ENCODE measurements at regions not wholly inside any gene's neighbourhood (a gene's known extent, or its start where the extent isn't known, plus 50 kb on each side); places are given as distances from the start of the nearest gene placed in this dataset.

DNA sequence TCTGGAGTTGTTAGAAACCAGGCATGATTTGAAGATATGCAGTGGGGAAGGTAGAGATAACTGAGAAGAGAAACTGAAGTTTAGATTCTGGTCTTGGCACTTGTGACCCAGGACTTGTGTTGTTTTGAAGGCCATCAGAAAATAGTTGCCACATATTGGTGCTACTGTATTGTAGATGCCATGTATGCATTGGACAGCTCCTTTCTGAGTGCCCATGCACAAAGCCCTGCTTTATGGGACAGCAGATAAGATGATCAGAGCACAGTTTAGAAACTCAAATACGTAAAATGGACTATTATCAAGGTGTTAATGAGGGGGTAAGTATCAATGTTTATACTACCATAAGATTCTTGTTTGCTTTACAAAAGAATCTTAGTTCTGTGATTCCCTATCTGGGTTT, 84.9 kb downstream of the KIF4B start:
- H2AK5ac ChIP-seq (ENCODE audit: low read depth, low read length): no peak overlapping the region
- H3K4me3 ChIP-seq (ENCODE audit: low read length in 2 of 2): no peak overlapping the region
- no peaks in the 10 kb centered on the region for H3K4me1 ChIP-seq (ENCODE audit: control insufficient read depth in 2 of 2, insufficient read depth in 1 of 2, low read depth in 1 of 2, low read length in 2 of 2)
- no peaks in the 10 kb centered on the region for H3K79me1 ChIP-seq (ENCODE audit: low read depth, low read length)
- no peak for DNase-seq (ENCODE audit: low spot score)
- H4K8ac ChIP-seq (ENCODE audit: low read depth, low read length): no peak overlapping the region
- H2AFZ ChIP-seq (ENCODE audit: low read length): no peak overlapping the region
- no peak overlapping the region for H3K14ac ChIP-seq (ENCODE audit: low read length)
- no peak overlapping the region for H3K27ac ChIP-seq (replicated peaks; ENCODE audit: low read length)
- H2BK12ac ChIP-seq (ENCODE audit: low read length): no peak overlapping the region
- no peak overlapping the region for H2BK5ac ChIP-seq (ENCODE audit: low read length)
- H2BK15ac ChIP-seq (ENCODE audit: low read length): no peak overlapping the region
- H3K9me3 ChIP-seq (replicated peaks in 1 of 2; ENCODE audit: control insufficient read depth in 2 of 2, insufficient read depth in 1 of 2, low read depth in 1 of 2, low read length in 2 of 2): no peaks in the 10 kb centered on the region
- no peak overlapping the region for H3K4ac ChIP-seq (ENCODE audit: low read length)
- H3K36me3 ChIP-seq (replicated peaks in 1 of 2; ENCODE audit: control insufficient read depth in 2 of 2, insufficient read depth in 2 of 2, low read length in 2 of 2): no peaks in the 10 kb centered on the region
- no peak overlapping the region for H2BK120ac ChIP-seq (ENCODE audit: low read depth, low read length)
- no peak overlapping the region for H3K9ac ChIP-seq (ENCODE audit: low read depth, low read length, poor library complexity)
- H3K4me2 ChIP-seq (ENCODE audit: insufficient read depth, low read length, poor library complexity, severe bottlenecking): no peak overlapping the region
- H4K91ac ChIP-seq (ENCODE audit: low read depth, low read length, poor library complexity): no peak overlapping the region
- no peaks in the 10 kb centered on the region for H3K27me3 ChIP-seq (ENCODE audit: control insufficient read depth in 3 of 3, insufficient read depth in 3 of 3, low read depth in 1 of 3, low read length in 3 of 3)
- H3K23ac ChIP-seq (ENCODE audit: low read depth, low read length, poor library complexity): no peak overlapping the region
- H3K18ac ChIP-seq (ENCODE audit: low read length): no peak overlapping the region
- no CpG with 5 or more reads among the region's 1 CpG for WGBS, 2 donors (ENCODE audit: extremely low coverage in 2 of 2, insufficient read length in 2 of 2, insufficient replicate concordance in 1 of 2)

DNA sequence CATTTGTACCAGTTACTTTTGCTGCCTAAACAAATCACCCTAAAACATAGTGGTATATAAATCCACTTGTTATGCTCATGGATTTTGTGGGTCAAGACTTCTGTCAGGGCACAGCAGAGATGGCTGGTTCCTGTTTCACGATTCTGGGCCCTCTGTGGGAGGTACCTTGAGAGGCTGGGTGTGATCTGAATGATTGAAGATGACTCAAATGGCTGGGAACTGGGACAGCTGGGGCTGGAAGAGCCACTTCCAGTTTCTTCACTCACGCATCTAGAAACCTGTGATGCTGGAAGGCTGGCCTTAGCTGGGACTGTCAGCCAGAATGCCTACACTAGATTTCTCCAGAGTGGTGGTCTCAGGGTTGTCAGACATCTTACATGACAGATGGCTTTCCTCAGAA, 88.1 kb downstream of the KIF4B start:
- H3K4ac ChIP-seq (ENCODE audit: low read length): no peak overlapping the region
- no peak overlapping the region for H3K23ac ChIP-seq (ENCODE audit: low read depth, low read length, poor library complexity)
- no peak overlapping the region for H3K18ac ChIP-seq (ENCODE audit: low read length)
- no peaks in the 10 kb centered on the region for H3K79me1 ChIP-seq (ENCODE audit: low read depth, low read length)
- no peak overlapping the region for H2BK5ac ChIP-seq (ENCODE audit: low read length)
- no peak overlapping the region for H3K9ac ChIP-seq (ENCODE audit: low read depth, low read length, poor library complexity)
- no peaks in the 10 kb centered on the region for H3K36me3 ChIP-seq (replicated peaks in 1 of 2; ENCODE audit: control insufficient read depth in 2 of 2, insufficient read depth in 2 of 2, low read length in 2 of 2)
- H2AFZ ChIP-seq (ENCODE audit: low read length): no peak overlapping the region
- DNase-seq (ENCODE audit: low spot score): no peak
- no peak overlapping the region for H2BK12ac ChIP-seq (ENCODE audit: low read length)
- H2BK120ac ChIP-seq (ENCODE audit: low read depth, low read length): no peak overlapping the region
- H3K4me1 ChIP-seq (ENCODE audit: control insufficient read depth in 2 of 2, insufficient read depth in 1 of 2, low read depth in 1 of 2, low read length in 2 of 2): no peaks in the 10 kb centered on the region
- no peak overlapping the region for H3K27ac ChIP-seq (replicated peaks; ENCODE audit: low read length)
- H3K4me2 ChIP-seq (ENCODE audit: insufficient read depth, low read length, poor library complexity, severe bottlenecking): no peak overlapping the region
- H3K14ac ChIP-seq (ENCODE audit: low read length): no peak overlapping the region
- no peak overlapping the region for H4K91ac ChIP-seq (ENCODE audit: low read depth, low read length, poor library complexity)
- no peak overlapping the region for H2BK15ac ChIP-seq (ENCODE audit: low read length)
- H3K9me3 ChIP-seq (replicated peaks in 1 of 2; ENCODE audit: control insufficient read depth in 2 of 2, insufficient read depth in 1 of 2, low read depth in 1 of 2, low read length in 2 of 2): no peaks in the 10 kb centered on the region
- no peak overlapping the region for H3K4me3 ChIP-seq (ENCODE audit: low read length in 2 of 2)
- H3K27me3 ChIP-seq (ENCODE audit: control insufficient read depth in 3 of 3, insufficient read depth in 3 of 3, low read depth in 1 of 3, low read length in 3 of 3): no peaks in the 10 kb centered on the region
- no peak overlapping the region for H2AK5ac ChIP-seq (ENCODE audit: low read depth, low read length)
- H4K8ac ChIP-seq (ENCODE audit: low read depth, low read length): no peak overlapping the region
- WGBS, 2 donors (ENCODE audit: extremely low coverage in 2 of 2, insufficient read length in 2 of 2, insufficient replicate concordance in 1 of 2): no CpG with 5 or more reads among the region's 2 CpGs

DNA sequence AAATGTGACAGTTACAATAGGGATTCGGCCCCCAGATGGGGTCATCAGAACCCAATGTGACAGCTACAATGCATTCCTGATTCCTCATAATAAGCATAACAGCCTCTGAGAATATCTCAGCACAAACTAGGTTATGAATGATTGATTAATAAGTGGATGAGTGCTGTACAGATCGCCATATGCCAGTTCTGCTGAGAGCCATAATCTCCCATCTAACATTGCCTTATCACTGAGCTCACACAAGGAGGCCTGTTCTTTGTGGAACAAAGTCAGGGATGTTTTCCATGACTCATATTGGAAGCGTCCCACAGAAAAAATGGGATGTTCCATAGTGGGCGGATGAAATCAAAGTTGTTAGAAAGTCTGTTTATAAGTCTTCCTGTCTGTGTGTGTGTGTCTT, 89.6 kb downstream of the KIF4B start:
- H2BK12ac ChIP-seq (ENCODE audit: low read length): no peak overlapping the region
- H2AFZ ChIP-seq (ENCODE audit: low read length): no peak overlapping the region
- no peak overlapping the region for H3K4ac ChIP-seq (ENCODE audit: low read length)
- no peak overlapping the region for H3K4me2 ChIP-seq (ENCODE audit: insufficient read depth, low read length, poor library complexity, severe bottlenecking)
- no peak overlapping the region for H3K4me3 ChIP-seq (ENCODE audit: low read length in 2 of 2)
- no peak overlapping the region for H3K23ac ChIP-seq (ENCODE audit: low read depth, low read length, poor library complexity)
- H3K27me3 ChIP-seq (ENCODE audit: control insufficient read depth in 3 of 3, insufficient read depth in 3 of 3, low read depth in 1 of 3, low read length in 3 of 3): no peaks in the 10 kb centered on the region
- no peak overlapping the region for H2BK15ac ChIP-seq (ENCODE audit: low read length)
- no peaks in the 10 kb centered on the region for H3K9me3 ChIP-seq (replicated peaks in 1 of 2; ENCODE audit: control insufficient read depth in 2 of 2, insufficient read depth in 1 of 2, low read depth in 1 of 2, low read length in 2 of 2)
- no peak overlapping the region for H2BK120ac ChIP-seq (ENCODE audit: low read depth, low read length)
- H3K4me1 ChIP-seq (ENCODE audit: control insufficient read depth in 2 of 2, insufficient read depth in 1 of 2, low read depth in 1 of 2, low read length in 2 of 2): no peaks in the 10 kb centered on the region
- no peaks in the 10 kb centered on the region for H3K36me3 ChIP-seq (replicated peaks in 1 of 2; ENCODE audit: control insufficient read depth in 2 of 2, insufficient read depth in 2 of 2, low read length in 2 of 2)
- H3K27ac ChIP-seq (replicated peaks; ENCODE audit: low read length): no peak overlapping the region
- no peak for DNase-seq (ENCODE audit: low spot score)
- no peaks in the 10 kb centered on the region for H3K79me1 ChIP-seq (ENCODE audit: low read depth, low read length)
- no peak overlapping the region for H4K8ac ChIP-seq (ENCODE audit: low read depth, low read length)
- H3K18ac ChIP-seq (ENCODE audit: low read length): no peak overlapping the region
- no peak overlapping the region for H2AK5ac ChIP-seq (ENCODE audit: low read depth, low read length)
- no peak overlapping the region for H2BK5ac ChIP-seq (ENCODE audit: low read length)
- no peak overlapping the region for H3K14ac ChIP-seq (ENCODE audit: low read length)
- H4K91ac ChIP-seq (ENCODE audit: low read depth, low read length, poor library complexity): no peak overlapping the region
- WGBS, 2 donors (ENCODE audit: extremely low coverage in 2 of 2, insufficient read length in 2 of 2, insufficient replicate concordance in 1 of 2): no CpG with 5 or more reads among the region's 4 CpGs
- H3K9ac ChIP-seq (ENCODE audit: low read depth, low read length, poor library complexity): no peak overlapping the region

DNA sequence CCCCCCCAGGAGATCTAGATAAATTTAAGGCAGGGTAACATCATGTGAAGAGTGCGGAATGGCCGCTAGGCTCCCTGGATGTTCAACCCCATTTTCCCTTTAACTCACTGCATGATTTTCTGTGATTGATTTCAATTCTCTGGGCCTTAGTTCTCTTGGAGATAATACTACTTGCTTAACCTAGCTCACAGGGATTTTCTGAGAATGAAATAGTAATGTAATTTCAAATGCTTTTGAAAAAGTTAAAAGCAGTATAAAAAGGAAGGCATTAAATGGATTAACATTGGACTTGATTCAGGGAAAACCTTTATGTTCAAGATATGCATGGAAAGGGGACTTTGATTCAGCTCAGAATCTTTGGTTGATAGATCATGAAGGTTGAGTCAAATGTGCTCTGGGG, 90.9 kb downstream of the KIF4B start:
- WGBS, 2 donors (ENCODE audit: extremely low coverage in 2 of 2, insufficient read length in 2 of 2, insufficient replicate concordance in 1 of 2): no CpG with 5 or more reads among the region's 2 CpGs
- Histone ChIP-seq H3K14ac (ENCODE audit: low read length) (no peak overlapping the region), H2AK5ac (ENCODE audit: low read depth, low read length) (no peak overlapping the region), H3K4me3 (ENCODE audit: low read length in 2 of 2) (no peak overlapping the region), H2BK5ac (ENCODE audit: low read length) (no peak overlapping the region), H3K4ac (ENCODE audit: low read length) (no peak overlapping the region), H2BK120ac (ENCODE audit: low read depth, low read length) (no peak overlapping the region), H3K4me2 (ENCODE audit: insufficient read depth, low read length, poor library complexity, severe bottlenecking) (no peak overlapping the region), H3K36me3 (replicated peaks in 1 of 2; ENCODE audit: control insufficient read depth in 2 of 2, insufficient read depth in 2 of 2, low read length in 2 of 2) (no peaks in the 10 kb centered on the region), H3K4me1 (ENCODE audit: control insufficient read depth in 2 of 2, insufficient read depth in 1 of 2, low read depth in 1 of 2, low read length in 2 of 2) (no peaks in the 10 kb centered on the region), H3K9me3 (replicated peaks in 1 of 2; ENCODE audit: control insufficient read depth in 2 of 2, insufficient read depth in 1 of 2, low read depth in 1 of 2, low read length in 2 of 2) (no peaks in the 10 kb centered on the region), H2AFZ (ENCODE audit: low read length) (no peak overlapping the region), H2BK12ac (ENCODE audit: low read length) (no peak overlapping the region), H3K79me1 (ENCODE audit: low read depth, low read length) (no peaks in the 10 kb centered on the region), H3K9ac (ENCODE audit: low read depth, low read length, poor library complexity) (no peak overlapping the region), H3K18ac (ENCODE audit: low read length) (no peak overlapping the region), H3K27me3 (ENCODE audit: control insufficient read depth in 3 of 3, insufficient read depth in 3 of 3, low read depth in 1 of 3, low read length in 3 of 3) (no peaks in the 10 kb centered on the region), H4K8ac (ENCODE audit: low read depth, low read length) (no peak overlapping the region), H4K91ac (ENCODE audit: low read depth, low read length, poor library complexity) (no peak overlapping the region), H3K23ac (ENCODE audit: low read depth, low read length, poor library complexity) (no peak overlapping the region), H3K27ac (replicated peaks; ENCODE audit: low read length) (no peak overlapping the region), H2BK15ac (ENCODE audit: low read length) (no peak overlapping the region)
- DNase-seq (ENCODE audit: low spot score): no peak
